GM18517 (cell line): ENCODE measurements at regions not wholly inside any gene's neighbourhood (a gene's known extent, or its start where the extent isn't known, plus 50 kb on each side); places are given as distances from the start of the nearest gene placed in this dataset.

Source experiments
- ATAC-seq: cut with Tn5 transposase; IDR thresholded peaks from one replicate; pipeline ENCODE4 v1.9.1; 2021; ENCODE audit warnings: mild to moderate bottlenecking, moderate library complexity; ENCODE audit not compliant: unreplicated experiment

GRCh38 chr12:65622056-65622455 lies 202.2 kb upstream of the HMGA2 start:
- ATAC-seq, result no peak

- no peak for ATAC-seq
Observed at GRCh38 chr12:65623507-65623906, 200.8 kb upstream of the HMGA2 start.

GRCh38 chr12:65624554-65625086 lies 199.7 kb upstream of the HMGA2 start:
- no peak for ATAC-seq

DNA sequence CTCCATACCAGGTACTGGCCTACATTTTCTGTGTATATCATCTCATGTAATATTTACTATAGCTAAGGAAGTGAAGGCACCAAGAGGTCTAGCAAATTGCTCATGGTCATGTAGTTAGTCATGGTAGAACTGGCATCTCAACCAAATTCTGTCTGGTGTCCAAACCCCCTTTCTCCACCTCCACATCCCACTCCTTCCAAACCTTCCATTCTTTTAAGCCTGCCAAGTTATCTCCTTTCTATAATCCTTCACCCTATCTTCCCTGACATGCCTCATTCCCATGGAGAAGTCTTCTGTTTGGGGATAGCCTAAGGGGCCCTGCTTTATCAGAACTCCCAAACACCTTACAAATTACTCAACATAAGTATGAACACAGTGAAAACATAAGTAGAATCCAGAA lies 196.2 kb upstream of the HMGA2 start:
- no peak for ATAC-seq

GRCh38 chr12:65630555-65630954 lies 193.7 kb upstream of the HMGA2 start:
- ATAC-seq, result no peak

GRCh38 chr12:65631621-65632111 lies 192.6 kb upstream of the HMGA2 start:
- no peak for ATAC-seq

DNA sequence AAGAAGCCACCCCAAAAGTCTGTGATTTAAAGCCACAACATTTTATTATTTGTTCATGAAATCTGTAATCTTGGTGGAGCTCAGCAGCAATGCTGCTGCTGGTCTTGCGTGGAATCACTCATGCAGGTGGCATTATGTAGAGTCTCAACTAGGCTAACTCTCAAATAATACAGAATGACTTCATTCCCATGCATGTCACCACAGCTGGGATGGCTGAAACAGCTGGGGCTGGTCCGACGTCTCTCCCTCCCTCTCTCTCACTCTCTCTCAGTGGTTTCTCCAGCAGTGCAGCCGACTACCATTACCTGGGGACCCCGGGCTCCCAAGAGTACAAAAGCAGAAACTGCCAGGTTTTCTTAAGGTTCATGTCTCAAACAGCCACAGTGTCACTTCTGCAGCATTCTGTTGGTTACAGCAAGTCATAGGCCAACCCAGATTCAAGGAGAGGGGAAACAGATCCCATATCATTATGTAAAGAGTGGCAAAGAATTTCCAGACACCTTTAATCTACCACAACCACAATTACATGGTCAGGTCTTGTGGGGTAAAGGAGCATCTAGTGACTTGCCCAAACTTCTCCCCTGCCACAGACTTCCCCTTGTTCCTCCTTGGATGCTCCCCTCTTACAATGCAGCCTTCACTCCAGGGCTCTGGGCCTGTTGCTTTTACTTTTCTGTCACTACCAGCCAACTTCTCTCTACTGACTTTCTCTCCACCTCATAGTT lies 192.0 kb upstream of the HMGA2 start:
- no peak for ATAC-seq

DNA sequence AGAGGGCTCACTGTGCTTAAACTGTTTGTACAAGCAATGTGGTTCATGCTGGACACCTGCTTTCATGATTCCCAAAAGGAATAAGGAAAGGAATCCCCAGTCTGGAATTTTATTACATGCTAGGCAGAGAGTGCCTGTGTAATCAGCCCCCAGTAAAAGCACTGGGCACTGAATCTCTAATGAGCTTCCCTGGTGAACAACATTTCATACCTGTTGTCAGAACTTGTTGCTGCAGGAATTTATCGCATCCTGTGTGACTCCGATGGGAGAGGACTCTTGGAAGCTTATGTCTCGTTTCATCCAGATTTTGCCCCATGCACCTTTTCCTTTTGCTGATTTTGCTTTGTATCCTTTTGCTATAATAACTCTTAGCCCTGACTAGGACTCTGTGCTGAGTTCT lies 190.2 kb upstream of the HMGA2 start:
- ATAC-seq, result no peak

DNA sequence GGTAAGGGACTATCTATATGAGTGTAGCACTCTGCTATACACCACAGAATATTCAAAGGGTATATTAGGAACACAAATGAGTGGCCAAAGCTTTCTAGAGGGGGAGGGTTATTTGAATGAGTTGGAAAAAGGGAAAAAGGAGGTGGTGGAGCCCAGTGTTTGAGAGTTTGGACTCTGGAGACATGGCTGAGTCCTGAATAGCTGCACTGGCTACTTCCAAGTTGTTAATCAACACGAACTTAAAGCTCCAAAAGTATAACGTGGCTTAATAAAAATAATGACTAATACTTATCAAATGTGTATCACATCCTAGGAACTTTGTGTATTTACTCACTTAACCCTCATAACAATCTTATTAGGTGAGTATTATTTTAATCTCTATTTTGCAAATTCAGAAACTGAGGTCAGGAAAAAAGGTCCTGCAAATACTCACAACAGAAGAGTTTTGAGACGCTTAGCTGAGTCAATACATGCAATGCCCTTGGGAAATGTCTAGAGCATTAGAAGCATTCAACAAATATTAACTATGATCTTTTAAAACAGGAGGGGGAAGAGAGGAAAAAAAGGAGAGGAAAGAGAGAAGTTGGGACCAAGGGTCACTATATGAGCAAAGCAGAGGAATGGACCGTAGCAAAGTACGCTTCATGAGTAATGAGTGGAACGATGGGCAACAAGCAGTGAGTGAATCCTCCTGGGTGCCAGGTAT lies 189.5 kb upstream of the HMGA2 start:
- ATAC-seq, result no peak

- no peak for ATAC-seq
Observed at GRCh38 chr12:65636436-65636835, 187.8 kb upstream of the HMGA2 start.

- no peak for ATAC-seq
Observed at GRCh38 chr12:65637150-65637549, 187.1 kb upstream of the HMGA2 start.

DNA sequence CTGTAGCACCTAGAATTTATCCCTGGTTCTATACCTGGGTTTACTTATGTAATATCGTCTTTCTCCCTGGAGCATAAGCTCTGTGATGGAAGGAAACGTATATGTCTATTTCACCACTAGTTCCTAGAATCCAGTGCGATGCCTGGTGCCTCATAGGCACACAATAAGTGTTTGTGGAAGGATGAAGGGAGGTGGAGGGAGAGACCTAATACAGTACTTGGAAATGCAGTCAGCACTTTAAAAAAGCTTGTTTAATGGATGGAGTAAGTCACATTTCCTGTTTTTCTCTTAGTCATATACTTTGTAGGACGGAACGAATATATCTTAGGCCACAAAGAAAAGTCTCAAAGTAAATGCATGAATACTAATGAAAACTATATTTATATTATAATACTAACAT lies 186.5 kb upstream of the HMGA2 start:
- ATAC-seq, result no peak

GRCh38 chr12:65638324-65638723 lies 186.0 kb upstream of the HMGA2 start:
- ATAC-seq, result no peak

GRCh38 chr12:65640489-65640901 lies 183.8 kb upstream of the HMGA2 start:
- ATAC-seq, result no peak

DNA sequence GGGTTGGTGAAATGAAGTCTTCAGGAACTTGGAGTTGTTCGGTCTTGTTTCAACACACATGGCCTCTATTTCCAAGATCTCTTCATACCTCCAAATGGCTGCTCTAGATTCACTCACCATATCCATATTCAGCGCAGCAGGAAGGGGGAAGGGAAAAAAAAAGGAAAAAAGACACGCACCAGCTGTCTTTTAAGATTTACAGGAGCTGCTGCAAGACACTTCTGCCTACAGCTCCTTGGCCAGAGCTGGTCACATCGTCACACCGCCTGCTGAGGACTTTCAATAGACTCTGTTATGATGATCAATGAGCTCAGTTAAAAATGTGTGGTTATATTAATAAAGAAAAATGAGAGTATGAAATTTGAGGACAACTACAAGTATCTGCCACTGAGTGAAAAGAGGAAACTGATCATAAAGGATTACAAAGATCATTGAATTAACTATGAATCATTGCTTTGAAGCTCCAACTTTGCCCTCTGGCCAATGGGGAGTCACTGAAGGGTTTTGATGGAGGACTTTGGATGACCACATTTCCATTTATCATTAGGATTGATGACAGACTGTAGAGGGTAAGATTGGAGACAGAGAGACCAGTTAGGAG lies 182.1 kb upstream of the HMGA2 start:
- ATAC-seq, result no peak

DNA sequence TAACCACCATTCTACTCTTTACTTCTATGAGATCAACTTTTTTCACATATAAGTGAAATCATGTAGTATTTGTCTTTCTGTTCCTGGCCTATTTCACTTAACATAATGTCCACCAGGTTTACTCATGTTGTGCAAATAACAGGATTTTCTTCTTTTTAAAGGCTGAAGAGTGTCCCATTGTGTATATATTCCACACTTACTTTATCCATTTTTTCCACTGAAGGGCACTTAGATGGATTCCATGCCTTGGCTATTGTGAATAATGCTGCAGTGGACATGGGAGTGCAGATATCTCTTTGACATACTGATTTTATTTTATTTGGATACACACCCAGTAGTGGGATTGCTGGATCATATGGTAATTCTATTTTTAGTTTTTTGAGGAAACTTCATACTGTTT lies 181.1 kb upstream of the HMGA2 start:
- no peak for ATAC-seq

- no peak for ATAC-seq
Observed at GRCh38 chr12:65643595-65644386, 180.5 kb upstream of the HMGA2 start.

DNA sequence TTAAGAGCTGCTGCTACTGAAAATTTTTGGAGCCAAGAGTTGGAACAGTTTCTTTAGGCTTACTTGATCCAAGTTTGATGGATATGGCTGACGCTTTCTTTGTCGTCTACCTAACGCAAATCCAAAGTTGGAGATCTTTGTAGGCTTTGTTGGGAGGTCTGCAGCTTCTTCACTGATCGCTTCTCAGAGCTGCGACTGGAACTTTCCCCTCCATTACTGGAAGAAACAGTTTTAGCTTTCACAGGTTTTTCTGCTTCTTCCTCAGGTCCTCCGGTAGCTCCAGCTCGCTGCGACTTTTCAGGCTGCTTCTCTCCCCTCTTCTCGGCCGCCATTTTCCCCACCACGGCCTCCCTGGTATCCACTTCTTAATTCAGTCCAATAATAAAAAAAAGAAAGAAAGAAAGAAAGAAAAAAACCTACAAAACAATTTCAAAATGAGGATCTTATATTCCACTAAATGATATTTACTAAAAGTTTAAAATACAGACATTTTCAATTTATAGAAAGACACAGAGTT lies 178.1 kb upstream of the HMGA2 start:
- no peak for ATAC-seq

GRCh38 chr12:65647074-65647473 lies 177.2 kb upstream of the HMGA2 start:
- ATAC-seq, result no peak

DNA sequence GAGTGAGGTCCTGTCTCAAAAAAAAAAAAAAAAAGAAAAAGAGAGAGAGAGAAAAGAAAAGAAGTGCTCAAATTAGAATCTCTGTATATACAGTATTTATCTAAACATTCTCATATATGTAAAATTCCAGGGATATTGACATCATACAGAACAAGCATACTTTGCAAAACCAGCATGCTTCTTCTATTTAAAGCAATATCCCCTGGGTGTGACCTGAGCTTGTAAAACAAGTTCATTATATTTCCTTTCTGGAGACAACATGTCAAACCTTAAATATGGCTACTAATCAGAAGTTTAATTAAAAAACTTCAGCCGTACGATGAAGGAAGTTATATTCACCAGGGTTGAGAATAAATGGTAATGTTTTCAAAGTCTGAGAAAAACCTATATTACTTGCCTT lies 175.8 kb upstream of the HMGA2 start:
- no peak for ATAC-seq

DNA sequence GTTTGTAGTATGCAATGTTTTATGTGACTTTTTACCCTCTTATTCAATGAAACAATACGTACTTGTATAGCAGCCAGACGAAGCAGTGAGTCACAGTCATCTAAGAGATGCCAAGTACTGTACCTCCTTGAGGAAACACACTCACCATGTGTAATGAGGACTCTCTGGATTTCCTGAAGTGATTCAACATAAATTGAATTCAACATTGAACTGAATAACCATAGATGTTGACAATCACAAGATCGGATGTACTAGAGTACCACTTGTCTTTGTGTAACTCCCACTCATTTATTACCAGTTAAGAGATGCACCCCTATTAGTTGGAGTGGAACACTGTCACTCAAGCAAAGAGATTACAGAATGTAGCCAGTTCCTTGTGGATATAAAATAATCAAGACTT lies 175.2 kb upstream of the HMGA2 start:
- ATAC-seq, result no peak
